ENCODE measurements at regions not wholly inside any gene's neighbourhood (a gene's known extent, or its start where the extent isn't known, plus 50 kb on each side); places are given as distances from the start of the nearest gene placed in this dataset.

DNA sequence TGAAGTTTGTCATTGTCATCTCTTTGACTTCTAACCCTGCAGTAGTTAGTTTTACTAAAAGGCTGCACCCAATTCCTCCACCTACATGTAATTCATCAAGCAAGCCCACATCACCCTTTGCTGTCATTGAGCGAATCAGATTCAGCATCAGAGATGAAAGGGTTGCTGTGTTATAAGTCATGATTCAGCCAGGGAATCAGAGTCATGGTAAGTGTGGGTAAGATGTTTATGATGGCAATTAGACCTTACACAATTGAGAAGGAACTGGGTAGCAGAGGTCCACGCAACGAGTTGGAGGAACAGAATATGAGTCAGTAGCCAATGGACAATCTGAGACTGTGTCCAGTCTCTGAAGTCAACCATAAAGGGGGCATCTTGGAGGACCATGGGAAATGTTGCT is 162.8 kb upstream of the SNX19 start:
- DNase-seq (ENCODE audit: low read depth), result no peak
- TF ChIP-seq, protein P1, sequence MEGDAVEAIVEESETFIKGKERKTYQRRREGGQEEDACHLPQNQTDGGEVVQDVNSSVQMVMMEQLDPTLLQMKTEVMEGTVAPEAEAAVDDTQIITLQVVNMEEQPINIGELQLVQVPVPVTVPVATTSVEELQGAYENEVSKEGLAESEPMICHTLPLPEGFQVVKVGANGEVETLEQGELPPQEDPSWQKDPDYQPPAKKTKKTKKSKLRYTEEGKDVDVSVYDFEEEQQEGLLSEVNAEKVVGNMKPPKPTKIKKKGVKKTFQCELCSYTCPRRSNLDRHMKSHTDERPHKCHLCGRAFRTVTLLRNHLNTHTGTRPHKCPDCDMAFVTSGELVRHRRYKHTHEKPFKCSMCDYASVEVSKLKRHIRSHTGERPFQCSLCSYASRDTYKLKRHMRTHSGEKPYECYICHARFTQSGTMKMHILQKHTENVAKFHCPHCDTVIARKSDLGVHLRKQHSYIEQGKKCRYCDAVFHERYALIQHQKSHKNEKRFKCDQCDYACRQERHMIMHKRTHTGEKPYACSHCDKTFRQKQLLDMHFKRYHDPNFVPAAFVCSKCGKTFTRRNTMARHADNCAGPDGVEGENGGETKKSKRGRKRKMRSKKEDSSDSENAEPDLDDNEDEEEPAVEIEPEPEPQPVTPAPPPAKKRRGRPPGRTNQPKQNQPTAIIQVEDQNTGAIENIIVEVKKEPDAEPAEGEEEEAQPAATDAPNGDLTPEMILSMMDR (IDR thresholded peaks at IDR 0.05; ENCODE audit: insufficient read depth, low read length), result no peak
- H3K4me3 ChIP-seq (ENCODE audit: low read depth, low read length), result no peak overlapping the region

DNA sequence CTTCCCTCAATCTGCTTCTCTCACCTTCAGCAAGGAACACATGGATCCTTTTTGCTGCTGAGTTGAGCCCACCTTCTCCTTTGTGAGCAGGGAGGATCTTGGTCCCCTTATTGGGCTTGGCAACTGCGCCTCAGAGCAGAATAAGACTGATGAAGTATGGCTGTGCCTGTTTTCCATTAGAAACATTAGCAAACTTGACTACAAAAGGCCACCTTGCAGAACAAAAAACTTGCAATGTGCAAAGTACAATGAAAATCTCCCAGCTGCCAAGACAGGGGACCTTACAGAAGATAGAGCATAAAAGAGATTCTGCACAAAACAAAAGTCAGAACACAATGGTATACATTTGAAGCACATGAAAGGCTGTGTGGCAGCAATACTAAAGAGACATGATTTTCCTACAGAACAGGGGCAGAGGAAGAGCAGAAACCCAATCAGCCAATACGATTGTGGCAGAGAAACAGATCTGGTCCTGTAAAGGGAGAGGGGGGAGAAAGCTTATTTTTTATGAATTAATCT is 173.5 kb upstream of the SNX19 start:
- DNase-seq (ENCODE audit: low read depth), result no peak

DNA sequence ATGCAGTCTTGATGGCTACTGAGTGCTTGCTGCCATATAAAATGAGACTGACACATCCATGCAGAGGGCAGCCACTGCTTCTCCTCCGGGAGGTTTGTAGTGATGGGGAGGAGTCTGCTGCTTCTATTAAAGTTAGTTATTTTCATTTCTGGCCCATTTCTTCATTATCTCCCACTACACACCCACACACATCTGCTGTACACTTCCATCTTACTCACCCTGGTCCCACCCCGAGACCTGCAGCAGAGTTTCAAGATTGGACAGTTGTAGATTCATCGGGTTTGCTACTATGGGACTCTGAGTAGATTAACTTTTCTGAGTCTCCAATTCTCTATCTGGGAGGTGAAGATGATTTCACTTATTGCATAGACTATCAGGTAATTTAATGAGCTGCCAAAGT is 176.2 kb upstream of the SNX19 start:
- H3K4me3 ChIP-seq (ENCODE audit: low read depth, low read length), result no peak overlapping the region
- TF ChIP-seq, protein P1 (IDR thresholded peaks at IDR 0.05; ENCODE audit: insufficient read depth, low read length), result no peak
- no peak for DNase-seq (ENCODE audit: low read depth)

More for the DNA sequence above, 173.5 kb upstream of the SNX19 start:
- no peak overlapping the region for H3K4me3 ChIP-seq (ENCODE audit: low read depth, low read length)
- TF ChIP-seq, protein P1 (IDR thresholded peaks at IDR 0.05; ENCODE audit: insufficient read depth, low read length), result no peak

DNA sequence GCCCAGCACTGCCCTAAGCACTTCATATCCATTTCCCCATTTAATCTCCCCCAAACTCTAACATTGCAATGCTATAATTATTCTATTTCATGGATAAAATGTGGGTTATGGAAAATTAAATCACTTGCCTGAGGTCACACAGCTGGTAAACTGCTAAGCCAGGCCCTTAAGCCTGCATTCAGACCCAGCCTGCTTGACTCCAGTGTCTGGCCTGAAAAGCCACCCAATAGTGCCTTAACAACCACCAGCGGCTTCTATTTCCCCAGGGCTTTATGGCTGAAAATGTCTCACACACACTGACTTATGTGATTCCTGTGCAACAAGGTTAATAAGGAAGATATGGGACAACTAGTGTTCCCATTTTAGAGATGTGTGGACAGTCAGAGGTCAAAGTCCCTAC is 178.5 kb upstream of the SNX19 start:
- no peak for DNase-seq (ENCODE audit: low read depth)
- TF ChIP-seq, protein P1 (IDR thresholded peaks at IDR 0.05; ENCODE audit: insufficient read depth, low read length), result no peak
- no peak overlapping the region for H3K4me3 ChIP-seq (ENCODE audit: low read depth, low read length)

DNA sequence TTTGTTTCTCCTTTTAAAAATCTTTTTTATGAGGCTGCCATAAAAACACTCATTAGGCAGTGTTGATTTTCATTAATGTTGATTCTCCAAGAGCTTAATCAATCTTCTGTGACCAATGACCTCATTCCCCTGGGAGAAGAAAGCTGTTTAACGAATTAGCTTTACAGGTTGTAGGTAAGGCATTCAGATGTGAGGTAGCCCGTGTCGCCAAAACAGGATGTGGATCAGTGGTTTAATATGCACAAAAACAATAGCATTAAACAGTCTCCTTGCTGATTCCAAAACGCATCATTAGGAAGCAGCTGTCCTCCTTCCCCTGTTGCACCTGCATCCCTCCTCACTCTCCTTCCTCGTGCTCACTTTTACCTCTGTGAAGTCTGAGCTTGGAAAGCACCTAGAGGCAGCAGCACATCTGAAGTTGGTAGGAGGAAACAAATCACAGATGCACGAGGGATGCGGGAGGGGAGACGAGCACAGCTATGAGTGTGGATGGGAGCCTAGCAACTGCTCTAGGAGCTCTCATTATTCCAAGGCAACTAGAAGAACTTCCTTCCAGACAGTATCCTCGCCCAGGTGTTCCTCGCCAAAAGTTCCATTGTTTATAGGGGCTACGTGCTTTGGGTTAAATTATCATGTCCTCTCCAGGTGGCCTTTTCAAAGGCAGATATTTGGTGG is 179.4 kb upstream of the SNX19 start:
- TF ChIP-seq, protein P1 (IDR thresholded peaks at IDR 0.05; ENCODE audit: insufficient read depth, low read length), result no peak

DNA sequence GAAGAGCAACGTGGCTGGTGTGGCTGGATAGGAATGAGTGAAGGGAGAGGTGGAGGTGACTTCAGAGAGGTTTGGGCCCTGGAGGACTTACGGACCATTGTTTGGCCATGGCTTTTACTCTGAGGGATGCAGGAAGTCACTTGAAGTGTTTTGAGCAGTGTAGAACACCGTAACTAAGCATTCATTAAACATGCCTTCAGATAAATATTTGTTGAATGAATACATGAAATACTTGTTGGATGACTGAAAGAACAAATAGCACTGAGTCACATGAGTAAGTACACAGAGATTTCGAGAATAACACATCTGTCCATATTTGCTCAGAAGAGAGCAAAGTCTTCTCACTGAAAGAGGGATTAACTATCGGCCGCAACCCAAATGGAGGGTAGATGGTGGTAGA is 182.7 kb upstream of the SNX19 start:
- TF ChIP-seq, protein P1 (IDR thresholded peaks at IDR 0.05; ENCODE audit: insufficient read depth, low read length), result no peak
- DNase-seq (ENCODE audit: low read depth), result no peak
- H3K4me3 ChIP-seq (ENCODE audit: low read depth, low read length), result no peak overlapping the region

More for the DNA sequence above, 179.4 kb upstream of the SNX19 start:
- no peak overlapping the region for H3K4me3 ChIP-seq (ENCODE audit: low read depth, low read length)
- no peak for DNase-seq (ENCODE audit: low read depth)

DNA sequence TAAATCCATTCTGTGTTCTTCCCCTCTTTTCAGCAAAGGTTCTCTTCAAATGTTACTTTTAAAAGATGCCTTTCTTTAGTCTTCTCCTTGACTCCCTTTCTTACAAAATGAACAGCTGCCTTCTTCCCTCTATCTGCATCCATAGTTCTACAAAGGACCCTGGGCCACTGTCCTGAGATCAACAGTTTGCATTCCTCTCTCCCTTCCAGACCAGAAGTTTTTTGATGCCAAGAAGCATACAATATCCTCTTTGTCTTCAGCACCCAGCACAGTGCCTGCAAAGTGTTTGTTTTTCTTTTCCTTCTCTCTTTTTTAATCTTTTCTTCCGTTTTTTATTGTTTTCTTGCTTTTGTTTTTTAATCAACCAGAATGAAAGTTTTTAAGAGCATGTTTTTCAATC is 183.5 kb upstream of the SNX19 start:
- TF ChIP-seq, protein P1 (IDR thresholded peaks at IDR 0.05; ENCODE audit: insufficient read depth, low read length), result no peak
- DNase-seq (ENCODE audit: low read depth), result no peak
- H3K4me3 ChIP-seq (ENCODE audit: low read depth, low read length), result no peak overlapping the region
